GM12878 (cell line): ENCODE measurements at regions not wholly inside any gene's neighbourhood (a gene's known extent, or its start where the extent isn't known, plus 50 kb on each side); places are given as distances from the start of the nearest gene placed in this dataset.

Experiments
- E4F1 ChIP-seq: fragments of 450-650 bp; IDR thresholded peaks from 2 replicates; pipeline ENCODE4 v1.6.1; 2018; ENCODE audit warnings: borderline replicate concordance, mild to moderate bottlenecking; ENCODE audit not compliant: partially characterized antibody
- FOXK2 ChIP-seq: fragments of 450-650 bp; IDR thresholded peaks from 2 replicates; pipeline ENCODE4 v1.6.1; 2017; ENCODE audit warnings: mild to moderate bottlenecking, moderate library complexity
- GABPA ChIP-seq: IDR thresholded peaks from 2 replicates; pipeline ENCODE4 v1.6.1; 2014; ENCODE audit warnings: antibody characterized with exemption, low read depth, mild to moderate bottlenecking, inconsistent platforms
- IRF3 ChIP-seq: fragments of 450-650 bp; IDR thresholded peaks from 2 replicates; pipeline ENCODE4 v1.6.1; 2014; ENCODE audit warnings: mild to moderate bottlenecking
- POLR2A ChIP-seq: IDR thresholded peaks from 2 replicates; pipeline ENCODE4 v1.6.1; 2011; ENCODE audit warnings: low read depth, mild to moderate bottlenecking, low read length
- SREBF2 ChIP-seq: IDR thresholded peaks from 2 replicates; pipeline ENCODE4 v1.6.1; 2012; ENCODE audit warnings: mild to moderate bottlenecking, low read length
- ZBTB11 ChIP-seq: fragments of 450-650 bp; formaldehyde crosslinking; IDR thresholded peaks from 2 replicates; pipeline ENCODE4 v1.5.0; 2022; ENCODE audit warnings: mild to moderate bottlenecking, missing genetic modification characterization
- ZNF592 ChIP-seq: fragments of 450-650 bp; IDR thresholded peaks from 2 replicates; pipeline ENCODE4 v1.6.1; 2017; ENCODE audit warnings: mild to moderate bottlenecking, moderate library complexity

- TF ChIP-seq POLR2A (no peak), GABPA (no peak), ZBTB11 (CRISPR knock-in tag) (no peak), ZNF592 (no peak), IRF3 (no peak), FOXK2 (no peak), E4F1 (no peak), SREBF2 (no peak)
Measured at GRCh38 chr14:106488291-106488690, 961.9 kb downstream of the TMEM121 start (continued).
